WERI-Rb-1 (cell line): ENCODE measurements at regions not wholly inside any gene's neighbourhood (a gene's known extent, or its start where the extent isn't known, plus 50 kb on each side); places are given as distances from the start of the nearest gene placed in this dataset.
"Not testable (repeated sequence)": the region's sequence is repeated elsewhere in the genome, so short reads cannot be mapped to it uniquely, and the experiment has no call there.

Experiments
- DNase-seq: peaks from one replicate; pipeline ENCODE4 v3.0.0-alpha.2; 2020
- H3K27ac ChIP-seq: fragments of 250-450 bp; sonication (Bioruptor Pico); 2 replicates; pipeline ENCODE4 v1.5.1; 2020; ENCODE audit warnings: mild to moderate bottlenecking, moderate library complexity
- H3K27me3 ChIP-seq: fragments of 250-450 bp; sonication (Bioruptor Pico); 2 replicates; pipeline ENCODE4 v1.5.1; 2021; ENCODE audit warnings: mild to moderate bottlenecking, low read depth, moderate library complexity; ENCODE audit not compliant: insufficient read depth, severe bottlenecking
- H3K36me3 ChIP-seq: fragments of 250-450 bp; sonication (Bioruptor Pico); 2 replicates; pipeline ENCODE4 v1.5.1; 2020; ENCODE audit warnings: mild to moderate bottlenecking, moderate library complexity
- H3K4me3 ChIP-seq: 2 replicates; pipeline ENCODE4 v1.5.1; 2011; ENCODE audit warnings: low read depth, mild to moderate bottlenecking, control low read depth, low read length
- H3K9me3 ChIP-seq: fragments of 250-450 bp; sonication (Bioruptor Pico); 2 replicates; pipeline ENCODE4 v1.5.1; 2021; ENCODE audit warnings: mild to moderate bottlenecking, moderate library complexity; ENCODE audit not compliant: severe bottlenecking
- TF ChIP-seq, protein P1 (sequence below): IDR thresholded peaks from 2 replicates; pipeline ENCODE4 v1.5.1; 2011; ENCODE audit warnings: low read depth, mild to moderate bottlenecking, control low read depth, inconsistent platforms, low read length

DNA sequence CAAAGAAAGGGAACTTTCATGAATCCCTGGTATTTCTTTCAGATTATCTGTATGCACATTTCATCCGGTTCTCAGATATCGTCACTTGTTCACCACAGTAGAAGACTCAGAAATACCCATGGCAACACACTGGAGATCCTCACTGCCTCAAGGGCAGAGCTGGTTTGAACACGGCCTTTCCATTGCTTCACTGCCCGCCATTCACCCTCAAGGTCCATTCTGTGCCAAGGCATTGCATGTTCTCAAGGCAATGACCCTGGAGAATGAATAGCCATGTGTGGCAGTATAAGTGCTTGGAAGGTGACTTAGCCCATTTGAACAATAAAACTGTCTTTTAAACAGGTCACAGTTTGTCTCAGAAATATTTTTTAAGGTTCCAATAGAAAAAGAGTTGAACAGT lies 606.5 kb downstream of the IPMK start:
- Histone ChIP-seq H3K4me3 (no peak overlapping the region), H3K27ac (no peak overlapping the region), H3K27me3 (peaks cover 27% of the 10 kb centered on the region), H3K36me3 (no peaks in the 10 kb centered on the region), H3K9me3 (no peaks in the 10 kb centered on the region)
- DNase-seq, result no peak
- TF ChIP-seq, protein P1, sequence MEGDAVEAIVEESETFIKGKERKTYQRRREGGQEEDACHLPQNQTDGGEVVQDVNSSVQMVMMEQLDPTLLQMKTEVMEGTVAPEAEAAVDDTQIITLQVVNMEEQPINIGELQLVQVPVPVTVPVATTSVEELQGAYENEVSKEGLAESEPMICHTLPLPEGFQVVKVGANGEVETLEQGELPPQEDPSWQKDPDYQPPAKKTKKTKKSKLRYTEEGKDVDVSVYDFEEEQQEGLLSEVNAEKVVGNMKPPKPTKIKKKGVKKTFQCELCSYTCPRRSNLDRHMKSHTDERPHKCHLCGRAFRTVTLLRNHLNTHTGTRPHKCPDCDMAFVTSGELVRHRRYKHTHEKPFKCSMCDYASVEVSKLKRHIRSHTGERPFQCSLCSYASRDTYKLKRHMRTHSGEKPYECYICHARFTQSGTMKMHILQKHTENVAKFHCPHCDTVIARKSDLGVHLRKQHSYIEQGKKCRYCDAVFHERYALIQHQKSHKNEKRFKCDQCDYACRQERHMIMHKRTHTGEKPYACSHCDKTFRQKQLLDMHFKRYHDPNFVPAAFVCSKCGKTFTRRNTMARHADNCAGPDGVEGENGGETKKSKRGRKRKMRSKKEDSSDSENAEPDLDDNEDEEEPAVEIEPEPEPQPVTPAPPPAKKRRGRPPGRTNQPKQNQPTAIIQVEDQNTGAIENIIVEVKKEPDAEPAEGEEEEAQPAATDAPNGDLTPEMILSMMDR, result no peak

- no peak overlapping the region for H3K27ac ChIP-seq
- peak; percentile 58 for DNase-seq
- H3K9me3 ChIP-seq, result no peaks in the 10 kb centered on the region
- H3K36me3 ChIP-seq, result no peaks in the 10 kb centered on the region
- H3K4me3 ChIP-seq, result no peak overlapping the region
- TF ChIP-seq, protein P1, result peak; percentile 78
- peaks cover 55% of the 10 kb centered on the region for H3K27me3 ChIP-seq
Observed at GRCh38 chr10:57657164-57657765, 610.4 kb downstream of the IPMK start.

DNA sequence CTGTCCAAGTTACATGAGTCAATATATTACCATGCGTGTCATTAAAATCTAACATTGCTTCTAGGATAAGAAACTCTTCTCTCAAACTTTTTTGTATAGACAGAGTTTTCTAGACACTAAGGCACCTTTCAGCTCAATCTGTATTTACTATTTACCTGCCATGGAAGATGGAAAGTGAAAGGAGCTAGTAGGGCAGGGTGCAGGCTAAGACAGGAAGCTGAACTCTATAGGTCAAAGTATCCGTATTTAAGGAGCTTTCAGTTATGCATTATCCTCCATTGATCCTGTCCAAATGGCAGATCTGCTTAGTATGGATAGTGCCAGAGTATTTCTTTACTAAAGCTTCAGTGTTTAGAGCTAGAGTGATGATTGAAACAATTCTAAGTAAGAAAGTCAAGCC lies 612.8 kb downstream of the IPMK start:
- H3K36me3 ChIP-seq, result no peaks in the 10 kb centered on the region
- no peaks in the 10 kb centered on the region for H3K9me3 ChIP-seq
- TF ChIP-seq, protein P1, result no peak
- peaks cover 70% of the 10 kb centered on the region for H3K27me3 ChIP-seq
- peak; percentile 11 for DNase-seq
- no peak overlapping the region for H3K4me3 ChIP-seq
- no peak overlapping the region for H3K27ac ChIP-seq

- H3K27me3 ChIP-seq, H3K4me3 ChIP-seq, H3K36me3 ChIP-seq, DNase-seq, H3K9me3 ChIP-seq, H3K27ac ChIP-seq: not testable (repeated sequence)
Observed at GRCh38 chr10:57645108-57645507, 622.6 kb downstream of the IPMK start.

GRCh38 chr10:57638411-57638810 lies 629.3 kb downstream of the IPMK start:
- no peak for DNase-seq
- Histone ChIP-seq H3K36me3 (no peaks in the 10 kb centered on the region), H3K4me3 (no peak overlapping the region), H3K27me3 (no peaks in the 10 kb centered on the region), H3K27ac (no peak overlapping the region), H3K9me3 (no peaks in the 10 kb centered on the region)
- TF ChIP-seq, protein P1, result no peak

DNA sequence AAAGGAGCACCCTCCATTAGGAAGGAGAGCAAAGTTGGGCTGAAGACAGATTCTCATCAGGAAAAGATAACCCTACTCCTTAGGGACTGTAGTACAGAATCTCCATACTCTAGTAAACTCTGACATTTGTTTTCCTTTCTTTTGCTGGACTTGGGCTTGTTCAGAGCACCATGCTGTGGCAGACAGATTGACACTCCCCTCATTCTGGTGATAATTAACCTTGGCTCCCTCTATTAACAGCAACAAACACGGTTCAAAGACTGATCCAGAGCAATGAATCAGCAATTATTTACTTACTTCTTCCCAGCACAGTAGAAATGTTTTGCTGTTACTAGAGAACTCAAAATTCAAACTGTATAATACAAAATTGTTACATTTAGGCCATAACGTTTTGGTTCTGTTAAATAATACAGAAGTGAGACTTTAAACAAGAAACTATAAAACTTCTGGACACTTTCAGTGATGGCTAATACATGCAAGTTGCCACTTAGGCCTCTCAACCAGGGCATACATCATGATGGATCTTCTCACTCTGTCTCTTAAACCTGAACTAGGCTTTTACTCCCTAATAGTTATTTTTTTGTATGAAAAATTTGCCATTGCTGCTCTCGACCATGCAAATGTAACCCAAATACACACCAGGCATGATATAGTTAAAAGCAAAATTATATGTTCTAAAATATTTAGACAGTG lies 639.0 kb downstream of the IPMK start:
- H3K9me3 ChIP-seq, result no peaks in the 10 kb centered on the region
- no peaks in the 10 kb centered on the region for H3K36me3 ChIP-seq
- H3K27me3 ChIP-seq, result no peaks in the 10 kb centered on the region
- H3K4me3 ChIP-seq, result no peak overlapping the region
- no peak overlapping the region for H3K27ac ChIP-seq
- TF ChIP-seq, protein P1, result no peak
- DNase-seq, result no peak
